ENCODE measurements at regions not wholly inside any gene's neighbourhood (a gene's known extent, or its start where the extent isn't known, plus 50 kb on each side); places are given as distances from the start of the nearest gene placed in this dataset.

- TF ChIP-seq EZH2 (IDR thresholded peaks at IDR 0.05; ENCODE audit: insufficient read depth, poor library complexity, severe bottlenecking): no peak
- no peak for TF ChIP-seq EZH2phosphoT487 (IDR thresholded peaks at IDR 0.05; ENCODE audit: insufficient read depth, low read depth)
Observed at GRCh38 chr2:51511002-51511401, 479.1 kb upstream of the NRXN1 start.

Data from GM23248 (cell line).